ENCODE measurements at regions not wholly inside any gene's neighbourhood (a gene's known extent, or its start where the extent isn't known, plus 50 kb on each side); places are given as distances from the start of the nearest gene placed in this dataset.

DNA sequence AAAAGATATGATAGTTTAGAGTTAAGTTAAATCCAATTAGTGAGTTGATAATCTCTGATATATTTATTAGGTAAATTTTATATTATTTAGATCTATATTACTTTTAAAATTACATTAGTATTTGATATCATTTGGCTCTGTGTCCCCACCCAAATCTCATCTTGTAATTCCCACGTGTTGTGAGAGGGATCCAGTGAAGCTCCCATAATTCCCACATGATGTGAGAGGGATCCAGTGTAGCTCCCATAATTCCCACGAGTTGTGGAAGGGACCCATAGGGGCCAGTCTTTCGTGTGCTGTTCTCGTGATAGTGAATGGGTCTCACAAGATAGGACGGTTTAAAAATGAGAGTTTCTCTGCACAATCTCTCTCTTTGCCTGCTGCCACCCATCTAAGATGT, 1183.6 kb downstream of the NSUN3 start:
- TF ChIP-seq CTCF (IDR thresholded peaks at IDR 0.05; ENCODE audit: low read length) (no peak), EZH2 (IDR thresholded peaks at IDR 0.05; ENCODE audit: borderline replicate concordance, low read length) (no peak)
